Stimulated activated CD4-positive, alpha-beta T cell treated with anti-CD3 and anti-CD28 coated beads, Interleukin-15, amount 100 ng/mL, for 24 hours (primary cell): ENCODE measurements at regions not wholly inside any gene's neighbourhood (a gene's known extent, or its start where the extent isn't known, plus 50 kb on each side); places are given as distances from the start of the nearest gene placed in this dataset.

Experiments used
- DNase-seq: peaks from one replicate; pipeline ENCODE4 v3.0.0-alpha.2; 2020

GRCh38 chr2:136257893-136258292 is 139.9 kb upstream of the CXCR4 start:
- DNase-seq, result no peak

- DNase-seq, result no peak
Measured at GRCh38 chr2:136255648-136256461, 137.9 kb upstream of the CXCR4 start.

GRCh38 chr2:136255127-136255526 is 137.2 kb upstream of the CXCR4 start:
- no peak for DNase-seq

GRCh38 chr2:136254681-136255080 is 136.7 kb upstream of the CXCR4 start:
- DNase-seq, result no peak

GRCh38 chr2:136253288-136254004 is 135.5 kb upstream of the CXCR4 start:
- DNase-seq, result no peak

- no peak for DNase-seq
Measured at GRCh38 chr2:136251885-136252585, 134.1 kb upstream of the CXCR4 start.

- DNase-seq, result no peak
Measured at GRCh38 chr2:136251197-136251884, 133.4 kb upstream of the CXCR4 start.

GRCh38 chr2:136250131-136250530 is 132.2 kb upstream of the CXCR4 start:
- DNase-seq, result no peak

- DNase-seq, result no peak
Measured at GRCh38 chr2:136248907-136249306, 131.0 kb upstream of the CXCR4 start.

- DNase-seq, result no peak
Measured at GRCh38 chr2:136248242-136248641, 130.3 kb upstream of the CXCR4 start.

- peak; percentile 66 for DNase-seq
Measured at GRCh38 chr2:136247204-136247950, 129.4 kb upstream of the CXCR4 start.

GRCh38 chr2:136246086-136246669 is 128.2 kb upstream of the CXCR4 start:
- no peak for DNase-seq

GRCh38 chr2:136245211-136245610 is 127.3 kb upstream of the CXCR4 start:
- DNase-seq, result no peak

GRCh38 chr2:136244536-136244885 is 126.6 kb upstream of the CXCR4 start:
- no peak for DNase-seq

- no peak for DNase-seq
Measured at GRCh38 chr2:136243638-136244535, 125.9 kb upstream of the CXCR4 start.

GRCh38 chr2:136242687-136243277 is 124.8 kb upstream of the CXCR4 start:
- DNase-seq, result peak; percentile 53

GRCh38 chr2:136242100-136242499 is 124.2 kb upstream of the CXCR4 start:
- DNase-seq, result no peak

GRCh38 chr2:136239079-136239685 is 121.2 kb upstream of the CXCR4 start:
- DNase-seq, result no peak

- DNase-seq, result peak; percentile 34
Measured at GRCh38 chr2:136238286-136239078, 120.5 kb upstream of the CXCR4 start.
